ENCODE measurements at regions not wholly inside any gene's neighbourhood (a gene's known extent, or its start where the extent isn't known, plus 50 kb on each side); places are given as distances from the start of the nearest gene placed in this dataset.

- no peak for TF ChIP-seq CTCF (conservative IDR thresholded peaks at IDR 0.05 in 1 of 2, IDR thresholded peaks at IDR 0.05 in 1 of 2; ENCODE audit: extremely low read depth in 1 of 2, insufficient read depth in 1 of 2, low read depth in 1 of 2, low read length in 2 of 2)
- TF ChIP-seq EZH2 (IDR thresholded peaks at IDR 0.05; ENCODE audit: borderline replicate concordance, low read length) = no peak
Observed at GRCh38 chr10:78609976-78610375, 458.8 kb upstream of the ZMIZ1 start.

All from mammary epithelial cell (primary cell).